Liver (tissue), 3 donors: ENCODE measurements at regions not wholly inside any gene's neighbourhood (a gene's known extent, or its start where the extent isn't known, plus 50 kb on each side); places are given as distances from the start of the nearest gene placed in this dataset.

Source experiments
- ATF3 ChIP-seq: IDR thresholded peaks from 2 replicates; pipeline ENCODE4 v1.6.1; 2016; ENCODE audit warnings: antibody characterized with exemption
- CTCF ChIP-seq: fragments of 150-350 bp; IDR thresholded peaks from 2 replicates; pipeline ENCODE4 v1.5.1; 2017; ENCODE audit warnings: improper control_type of control experiment, low read depth, low read length; ENCODE audit not compliant: missing input control
- EGR1 ChIP-seq, 2 donors: IDR thresholded peaks; 2 replicates each; pipeline ENCODE4 v1.6.1; 2016 to 2018; ENCODE audit warnings: antibody characterized with exemption in 2 of 2, low read depth in 2 of 2
- FOXA1 ChIP-seq: IDR thresholded peaks from 2 replicates; pipeline ENCODE4 v1.6.1; 2016; ENCODE audit warnings: antibody characterized with exemption
- FOXA2 ChIP-seq: IDR thresholded peaks from 2 replicates; pipeline ENCODE4 v1.6.1; 2016; ENCODE audit warnings: antibody characterized with exemption
- GABPA ChIP-seq, 2 donors: IDR thresholded peaks in 1 of 2; conservative IDR thresholded peaks in 1 of 2; 2 replicates each; pipeline ENCODE4 v1.6.1; 2016; ENCODE audit warnings: antibody characterized with exemption in 2 of 2, mild to moderate bottlenecking in 1 of 2, moderate library complexity in 1 of 2
- JUND ChIP-seq, 2 donors: IDR thresholded peaks; 2 replicates each; pipeline ENCODE4 v1.6.1; 2016; ENCODE audit warnings: antibody characterized with exemption in 2 of 2
- MAX ChIP-seq: IDR thresholded peaks from 2 replicates; pipeline ENCODE4 v1.6.1; 2016; ENCODE audit warnings: antibody characterized with exemption
- NR2F2 ChIP-seq: IDR thresholded peaks from 2 replicates; pipeline ENCODE4 v1.6.1; 2016; ENCODE audit warnings: antibody characterized with exemption
- RAD21 ChIP-seq, 2 donors: IDR thresholded peaks; 2 replicates each; pipeline ENCODE4 v1.6.1; 2016; ENCODE audit warnings: antibody characterized with exemption in 2 of 2, mild to moderate bottlenecking in 2 of 2
- REST ChIP-seq: IDR thresholded peaks from 2 replicates; pipeline ENCODE4 v1.6.1; 2016; ENCODE audit warnings: antibody characterized with exemption, mild to moderate bottlenecking
- SP1 ChIP-seq: IDR thresholded peaks from 2 replicates; pipeline ENCODE4 v1.6.1; 2018; ENCODE audit warnings: antibody characterized with exemption, mild to moderate bottlenecking
- TAF1 ChIP-seq: conservative IDR thresholded peaks from 2 replicates; pipeline ENCODE4 v1.6.1; 2016; ENCODE audit warnings: antibody characterized with exemption, mild to moderate bottlenecking
- YY1 ChIP-seq: IDR thresholded peaks from 2 replicates; pipeline ENCODE4 v1.6.1; 2016; ENCODE audit warnings: antibody characterized with exemption, mild to moderate bottlenecking
- donor health status: healthy.
- donor health status: healthy.

- TF ChIP-seq CTCF (no peak), SP1 (peak; percentile 51), RAD21 (IDR thresholded peaks at IDR 0.05) (peak; percentile 54 to 61), FOXA1 (peak; percentile 49), MAX (peak; percentile 78), TAF1 (no peak), GABPA (IDR thresholded peaks at IDR 0.05 in 1 of 2, conservative IDR thresholded peaks at IDR 0.05 in 1 of 2) (peak in 1 of 2 donors; percentile 33), ATF3 (peak; percentile 59), EGR1 (IDR thresholded peaks at IDR 0.05; ENCODE audit: low read depth in 2 of 2) (no peak), YY1 (peak; percentile 62), REST (peak; percentile 50), JUND (IDR thresholded peaks at IDR 0.05) (peak; percentile 31 to 82), NR2F2 (no peak), FOXA2 (peak; percentile 58)
These were observed 522.9 kb downstream of the RASEF start for GRCh38 chr9:82539856-82540579.
